ENCODE measurements at regions not wholly inside any gene's neighbourhood (a gene's known extent, or its start where the extent isn't known, plus 50 kb on each side); places are given as distances from the start of the nearest gene placed in this dataset.
"Not testable (repeated sequence)": the region's sequence is repeated elsewhere in the genome, so short reads cannot be mapped to it uniquely, and the experiment has no call there.

DNA sequence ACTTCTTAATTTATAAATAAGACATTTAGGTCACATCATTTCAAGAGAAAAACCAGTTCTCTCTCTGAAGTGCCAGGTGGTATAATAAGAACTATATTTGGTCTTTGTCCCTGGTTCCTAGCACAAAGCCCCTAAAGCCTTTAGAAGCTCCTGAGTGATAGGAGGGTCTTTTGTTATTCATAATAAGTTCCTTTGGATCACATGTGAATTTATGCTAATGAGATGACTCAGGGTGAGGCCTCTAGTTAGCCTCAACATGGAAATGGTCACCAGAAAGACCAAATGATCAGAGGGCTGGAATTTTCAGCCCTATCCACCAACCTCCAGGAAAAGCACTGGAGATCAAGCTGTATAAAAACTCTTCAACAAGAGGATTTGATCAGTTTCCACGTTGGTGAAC, 68.1 kb upstream of the BLTP1 start:
- Mint-ChIP-seq H3K27me3 (ENCODE audit: insufficient read depth, unreplicated experiment) (peaks cover 15% of the 10 kb centered on the region), H3K27ac (ENCODE audit: unreplicated experiment) (no peak overlapping the region), H3K4me1 (ENCODE audit: low read depth, unreplicated experiment) (no peaks in the 10 kb centered on the region), H3K9me3 (ENCODE audit: unreplicated experiment) (no peaks in the 10 kb centered on the region), H3K36me3 (ENCODE audit: insufficient read depth, unreplicated experiment) (no peaks in the 10 kb centered on the region), H3K4me3 (ENCODE audit: unreplicated experiment) (no peak overlapping the region)
- Histone ChIP-seq H3K4me1 (no peaks in the 10 kb centered on the region), H3K36me3 (ENCODE audit: control insufficient read depth, insufficient read depth, low read length) (no peaks in the 10 kb centered on the region), H3K27me3 (replicated peaks; ENCODE audit: control insufficient read depth, insufficient read depth, low read length) (no peaks in the 10 kb centered on the region), H3K9me3 (no peaks in the 10 kb centered on the region), H3K4me3 (ENCODE audit: low read depth, low read length) (no peak overlapping the region)
- ChIA-PET CTCF (no interaction called here), POLR2A (no interaction called here)
- no peak for DNase-seq
- intact Hi-C loops (cut with micrococcal nuclease; ENCODE audit: unreplicated experiment) = no loop called here
- TF ChIP-seq, protein P1, sequence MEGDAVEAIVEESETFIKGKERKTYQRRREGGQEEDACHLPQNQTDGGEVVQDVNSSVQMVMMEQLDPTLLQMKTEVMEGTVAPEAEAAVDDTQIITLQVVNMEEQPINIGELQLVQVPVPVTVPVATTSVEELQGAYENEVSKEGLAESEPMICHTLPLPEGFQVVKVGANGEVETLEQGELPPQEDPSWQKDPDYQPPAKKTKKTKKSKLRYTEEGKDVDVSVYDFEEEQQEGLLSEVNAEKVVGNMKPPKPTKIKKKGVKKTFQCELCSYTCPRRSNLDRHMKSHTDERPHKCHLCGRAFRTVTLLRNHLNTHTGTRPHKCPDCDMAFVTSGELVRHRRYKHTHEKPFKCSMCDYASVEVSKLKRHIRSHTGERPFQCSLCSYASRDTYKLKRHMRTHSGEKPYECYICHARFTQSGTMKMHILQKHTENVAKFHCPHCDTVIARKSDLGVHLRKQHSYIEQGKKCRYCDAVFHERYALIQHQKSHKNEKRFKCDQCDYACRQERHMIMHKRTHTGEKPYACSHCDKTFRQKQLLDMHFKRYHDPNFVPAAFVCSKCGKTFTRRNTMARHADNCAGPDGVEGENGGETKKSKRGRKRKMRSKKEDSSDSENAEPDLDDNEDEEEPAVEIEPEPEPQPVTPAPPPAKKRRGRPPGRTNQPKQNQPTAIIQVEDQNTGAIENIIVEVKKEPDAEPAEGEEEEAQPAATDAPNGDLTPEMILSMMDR (IDR thresholded peaks at IDR 0.05; ENCODE audit: insufficient read depth in 1 of 2, low read depth in 1 of 2, low read length in 1 of 2, severe bottlenecking in 1 of 2, unreplicated experiment in 1 of 2) = no peak
- no TSS peak for BruUV-seq (replicated peaks)

DNA sequence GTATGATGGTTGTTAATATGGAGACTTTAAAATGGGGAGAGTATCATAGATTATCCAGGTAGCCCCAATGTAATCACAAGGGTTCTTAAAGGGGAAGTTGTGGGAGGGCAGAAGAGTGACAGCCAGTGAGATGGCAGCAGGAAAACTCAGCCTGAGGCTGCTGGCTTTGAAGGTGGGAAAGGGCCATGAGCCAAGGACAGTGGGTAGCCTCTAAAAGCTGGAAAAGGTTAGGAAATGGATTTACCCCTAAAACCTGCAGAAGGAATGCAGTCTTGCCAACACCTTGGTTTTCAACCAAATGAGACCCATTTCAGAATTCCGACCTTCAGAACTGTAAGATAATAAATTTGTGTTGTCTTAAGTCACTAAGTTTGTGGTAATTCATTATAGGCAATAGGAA, 68.8 kb upstream of the BLTP1 start:
- no peak for DNase-seq
- Mint-ChIP-seq H3K9me3 (ENCODE audit: unreplicated experiment) (no peaks in the 10 kb centered on the region), H3K36me3 (ENCODE audit: insufficient read depth, unreplicated experiment) (no peaks in the 10 kb centered on the region), H3K27ac (ENCODE audit: unreplicated experiment) (no peak overlapping the region), H3K27me3 (ENCODE audit: insufficient read depth, unreplicated experiment) (peaks cover 15% of the 10 kb centered on the region), H3K4me1 (ENCODE audit: low read depth, unreplicated experiment) (no peaks in the 10 kb centered on the region), H3K4me3 (ENCODE audit: unreplicated experiment) (no peak overlapping the region)
- ChIA-PET CTCF (no interaction called here), POLR2A (no interaction called here)
- Histone ChIP-seq H3K27me3 (replicated peaks; ENCODE audit: control insufficient read depth, insufficient read depth, low read length) (no peaks in the 10 kb centered on the region), H3K36me3 (ENCODE audit: control insufficient read depth, insufficient read depth, low read length) (no peaks in the 10 kb centered on the region), H3K4me3 (ENCODE audit: low read depth, low read length) (no peak overlapping the region), H3K4me1 (no peaks in the 10 kb centered on the region), H3K9me3 (no peaks in the 10 kb centered on the region)
- intact Hi-C loops (cut with micrococcal nuclease; ENCODE audit: unreplicated experiment) = no loop called here
- no TSS peak for BruUV-seq (replicated peaks)
- TF ChIP-seq, protein P1 (IDR thresholded peaks at IDR 0.05; ENCODE audit: insufficient read depth in 1 of 2, low read depth in 1 of 2, low read length in 1 of 2, severe bottlenecking in 1 of 2, unreplicated experiment in 1 of 2) = no peak

DNA sequence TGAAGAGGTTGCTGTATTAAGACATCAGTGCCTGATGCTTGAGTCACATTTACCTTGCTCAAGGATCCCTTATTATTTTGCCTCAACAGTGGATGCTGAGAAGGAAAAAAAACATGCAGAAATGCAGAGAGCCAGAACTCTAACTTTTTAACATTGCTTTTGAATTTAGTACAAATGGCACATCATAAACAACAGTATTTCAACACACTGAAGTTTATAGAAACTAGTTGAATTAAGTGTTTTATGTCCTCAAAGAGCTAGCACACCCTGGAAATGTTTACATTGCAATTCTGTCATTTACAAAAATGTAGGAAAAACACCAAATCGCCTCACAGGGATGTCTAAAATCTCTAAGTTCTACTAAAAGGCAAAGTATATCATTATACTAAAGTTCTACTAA, 69.5 kb upstream of the BLTP1 start:
- Mint-ChIP-seq H3K27me3 (ENCODE audit: insufficient read depth, unreplicated experiment) (peaks cover 15% of the 10 kb centered on the region), H3K36me3 (ENCODE audit: insufficient read depth, unreplicated experiment) (no peaks in the 10 kb centered on the region), H3K9me3 (ENCODE audit: unreplicated experiment) (no peaks in the 10 kb centered on the region), H3K27ac (ENCODE audit: unreplicated experiment) (no peak overlapping the region), H3K4me1 (ENCODE audit: low read depth, unreplicated experiment) (no peaks in the 10 kb centered on the region), H3K4me3 (ENCODE audit: unreplicated experiment) (no peak overlapping the region)
- no peak for DNase-seq
- intact Hi-C loops (cut with micrococcal nuclease; ENCODE audit: unreplicated experiment) = no loop called here
- no TSS peak for BruUV-seq (replicated peaks)
- CTCF ChIA-PET = no interaction called here
- Histone ChIP-seq H3K27me3 (replicated peaks; ENCODE audit: control insufficient read depth, insufficient read depth, low read length) (no peaks in the 10 kb centered on the region), H3K4me1 (no peaks in the 10 kb centered on the region), H3K4me3 (ENCODE audit: low read depth, low read length) (no peak overlapping the region), H3K36me3 (ENCODE audit: control insufficient read depth, insufficient read depth, low read length) (no peaks in the 10 kb centered on the region), H3K9me3 (no peaks in the 10 kb centered on the region)
- POLR2A ChIA-PET = no interaction called here
- TF ChIP-seq, protein P1 (IDR thresholded peaks at IDR 0.05; ENCODE audit: insufficient read depth in 1 of 2, low read depth in 1 of 2, low read length in 1 of 2, severe bottlenecking in 1 of 2, unreplicated experiment in 1 of 2) = no peak

DNA sequence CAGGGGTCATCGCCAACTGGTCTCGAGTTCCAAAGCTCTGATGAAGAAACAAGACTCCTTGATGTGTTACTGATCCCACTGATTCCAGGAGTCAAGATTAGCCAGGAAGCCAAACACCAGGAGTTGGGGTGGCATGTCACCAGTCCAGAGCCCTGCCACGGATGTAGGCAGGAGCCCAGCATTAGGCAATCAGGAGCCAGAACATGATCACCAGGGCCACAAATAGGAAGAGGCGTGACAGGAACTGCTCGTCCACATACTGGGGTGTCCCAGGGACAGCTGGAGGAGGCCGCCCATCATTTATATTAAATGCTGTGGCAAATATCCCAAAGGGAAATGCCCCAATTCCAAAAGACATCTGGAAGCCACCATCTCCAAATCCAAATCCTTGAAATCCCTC, 74.5 kb upstream of the BLTP1 start:
- H3K27me3 ChIP-seq (replicated peaks; ENCODE audit: control insufficient read depth, insufficient read depth, low read length); H3K9me3 Mint-ChIP-seq (ENCODE audit: unreplicated experiment); H3K4me1 ChIP-seq; H3K4me3 ChIP-seq (ENCODE audit: low read depth, low read length); H3K4me1 Mint-ChIP-seq (ENCODE audit: low read depth, unreplicated experiment); H3K27ac Mint-ChIP-seq (ENCODE audit: unreplicated experiment); intact Hi-C loops (cut with micrococcal nuclease; ENCODE audit: unreplicated experiment); H3K36me3 ChIP-seq (ENCODE audit: control insufficient read depth, insufficient read depth, low read length); POLR2A ChIA-PET; CTCF ChIA-PET; H3K9me3 ChIP-seq; DNase-seq; BruUV-seq (replicated peaks); H3K4me3 Mint-ChIP-seq (ENCODE audit: unreplicated experiment); H3K36me3 Mint-ChIP-seq (ENCODE audit: insufficient read depth, unreplicated experiment): not testable (repeated sequence)
- peaks cover 21% of the 10 kb centered on the region for H3K27me3 Mint-ChIP-seq (ENCODE audit: insufficient read depth, unreplicated experiment)

DNA sequence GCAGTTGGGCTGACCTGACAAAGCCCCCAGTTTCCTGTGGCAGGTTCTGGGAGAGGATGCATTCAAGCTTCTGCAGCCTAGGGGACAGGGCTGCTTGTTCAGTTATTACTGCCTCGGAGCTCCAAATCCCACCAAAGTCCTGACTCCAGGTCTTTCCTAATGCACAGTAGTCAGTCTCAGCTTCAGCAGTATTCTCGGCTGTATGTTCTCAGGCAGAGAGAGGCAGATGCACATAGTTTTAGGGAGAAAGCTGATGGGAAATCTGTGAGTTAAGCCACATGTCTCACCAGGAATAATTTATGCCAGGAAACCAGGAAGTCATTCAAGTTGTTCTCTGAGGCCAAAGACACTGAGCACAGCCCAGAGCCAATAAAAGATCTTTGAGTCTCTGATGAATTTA, 75.3 kb upstream of the BLTP1 start:
- H3K27me3 ChIP-seq (replicated peaks; ENCODE audit: control insufficient read depth, insufficient read depth, low read length); intact Hi-C loops (cut with micrococcal nuclease; ENCODE audit: unreplicated experiment); H3K36me3 ChIP-seq (ENCODE audit: control insufficient read depth, insufficient read depth, low read length); H3K4me3 ChIP-seq (ENCODE audit: low read depth, low read length); POLR2A ChIA-PET; H3K9me3 Mint-ChIP-seq (ENCODE audit: unreplicated experiment); H3K4me3 Mint-ChIP-seq (ENCODE audit: unreplicated experiment); H3K9me3 ChIP-seq; H3K4me1 ChIP-seq; CTCF ChIA-PET; H3K36me3 Mint-ChIP-seq (ENCODE audit: insufficient read depth, unreplicated experiment); DNase-seq; BruUV-seq (replicated peaks); H3K27ac Mint-ChIP-seq (ENCODE audit: unreplicated experiment); H3K4me1 Mint-ChIP-seq (ENCODE audit: low read depth, unreplicated experiment): not testable (repeated sequence)
- peaks cover 23% of the 10 kb centered on the region for H3K27me3 Mint-ChIP-seq (ENCODE audit: insufficient read depth, unreplicated experiment)
